ENCODE measurements at regions not wholly inside any gene's neighbourhood (a gene's known extent, or its start where the extent isn't known, plus 50 kb on each side); places are given as distances from the start of the nearest gene placed in this dataset.
A peak's percentile ranks its signal among the peaks of the same experiment; 100 is the strongest.

DNA sequence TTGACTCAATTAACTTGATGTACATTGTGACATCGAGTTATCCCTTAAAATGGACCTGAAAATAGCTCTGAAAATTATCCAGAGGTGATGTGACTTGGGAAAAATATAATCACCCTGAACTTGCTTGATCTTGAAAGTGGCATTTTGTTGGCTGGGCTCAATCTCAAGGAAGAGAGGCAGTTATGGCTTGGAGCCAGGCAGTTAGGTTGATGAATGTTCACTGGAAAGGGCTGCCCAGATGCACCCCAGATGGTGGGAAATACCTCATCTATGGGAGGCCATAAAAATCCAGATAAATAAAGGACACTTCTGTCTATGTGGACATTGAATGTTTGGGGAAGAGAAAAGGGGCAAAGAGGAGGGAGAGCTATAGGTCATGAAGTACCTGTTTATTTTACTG, 55.7 kb upstream of the OR5AN1 start:
- no peak for DNase-seq

DNA sequence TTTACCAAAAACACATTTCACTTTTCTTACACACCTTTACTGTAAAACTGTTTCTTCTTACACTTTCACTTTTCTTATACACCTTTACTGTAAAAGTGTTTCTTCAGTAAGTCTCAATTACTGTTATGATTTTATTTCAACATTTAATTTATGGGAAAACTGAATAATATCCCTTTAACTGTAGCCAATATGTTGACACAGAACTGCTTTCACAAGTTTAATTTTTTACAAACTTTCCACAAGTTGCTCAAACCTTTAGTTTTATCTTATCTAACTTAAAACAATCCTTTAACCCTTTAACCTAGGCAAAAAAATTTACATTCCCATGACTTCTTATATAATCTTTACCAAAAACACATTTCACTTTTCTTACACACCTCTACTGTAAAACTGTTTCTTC, 63.3 kb upstream of the OR5AN1 start:
- no peak for DNase-seq

DNA sequence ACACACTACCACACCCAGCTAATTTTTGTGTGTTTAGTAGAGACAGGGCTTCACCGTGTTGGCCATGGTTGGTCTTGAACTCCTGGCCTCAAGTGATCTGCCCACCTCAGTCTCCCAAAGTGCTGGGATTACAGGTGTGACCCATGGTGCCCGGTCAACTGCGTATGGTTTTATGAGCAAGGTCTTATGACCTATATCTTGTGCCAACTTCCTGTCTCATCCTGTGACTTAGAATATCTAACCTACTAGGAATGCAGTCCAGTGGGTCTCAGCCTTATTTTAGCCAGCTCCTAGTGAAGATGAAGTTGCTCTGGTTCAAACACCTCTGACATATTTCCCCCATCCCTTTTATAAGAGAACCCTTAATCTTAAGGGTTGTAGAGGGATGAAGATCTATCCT, 66.1 kb upstream of the OR5AN1 start:
- no peak for DNase-seq

DNA sequence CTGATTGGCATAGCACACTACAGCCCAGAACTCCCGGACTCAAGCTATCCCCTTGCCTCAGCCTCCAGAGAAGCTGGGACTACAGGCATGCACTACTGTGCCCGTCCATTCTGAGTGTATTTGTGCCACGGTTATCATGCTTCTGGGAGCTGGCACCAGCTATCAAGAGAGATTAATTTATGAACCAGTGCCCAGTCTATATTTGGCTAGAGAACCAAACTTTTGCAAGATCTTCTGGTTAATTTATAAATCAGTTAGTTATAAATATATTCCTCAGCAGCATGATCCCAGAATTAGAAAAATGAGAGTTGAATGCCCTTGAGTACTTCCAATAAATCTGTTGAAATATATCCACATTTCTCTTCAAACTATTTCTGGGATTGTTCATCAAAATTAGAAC, 67.5 kb upstream of the OR5AN1 start:
- DNase-seq: no peak

DNA sequence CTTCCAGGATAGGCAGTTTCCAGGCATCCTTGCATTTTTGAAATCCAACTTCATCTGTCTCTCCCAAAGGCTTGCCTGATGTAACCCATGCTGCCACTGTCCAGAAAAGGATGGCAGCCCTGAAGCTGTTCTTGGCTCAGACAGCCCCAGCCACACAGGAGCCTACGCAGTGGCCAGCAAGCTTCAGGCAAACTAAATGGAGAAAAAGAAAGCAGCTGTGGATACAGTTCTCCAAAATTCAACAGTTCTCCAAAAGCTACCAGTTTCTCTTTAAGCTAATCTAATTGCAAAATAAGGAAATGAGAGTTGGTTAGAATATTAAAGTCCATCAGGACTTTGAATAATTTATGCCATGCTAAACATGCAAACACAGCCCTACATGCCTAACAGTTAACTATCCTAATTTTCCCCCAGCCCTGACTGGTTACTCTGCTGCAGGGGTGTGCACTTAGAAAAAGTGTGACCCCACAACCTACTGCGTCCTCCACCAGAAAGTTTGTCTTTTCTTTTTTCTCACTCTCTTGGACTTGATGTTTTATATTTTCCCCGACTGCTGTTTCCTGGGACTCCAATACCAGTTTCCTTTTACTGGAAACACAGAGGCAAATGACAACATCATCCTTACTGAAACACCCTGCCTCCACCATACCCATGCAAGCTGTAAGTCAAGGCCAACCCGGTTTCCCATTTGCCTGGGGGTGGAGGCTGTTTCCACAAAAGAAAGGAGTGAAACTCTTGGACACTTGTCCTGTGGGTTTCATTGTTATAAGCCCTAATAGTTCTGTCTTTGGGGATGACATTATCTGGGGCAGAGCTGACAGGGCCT, 69.1 kb upstream of the OR5AN1 start:
- DNase-seq: no peak

DNA sequence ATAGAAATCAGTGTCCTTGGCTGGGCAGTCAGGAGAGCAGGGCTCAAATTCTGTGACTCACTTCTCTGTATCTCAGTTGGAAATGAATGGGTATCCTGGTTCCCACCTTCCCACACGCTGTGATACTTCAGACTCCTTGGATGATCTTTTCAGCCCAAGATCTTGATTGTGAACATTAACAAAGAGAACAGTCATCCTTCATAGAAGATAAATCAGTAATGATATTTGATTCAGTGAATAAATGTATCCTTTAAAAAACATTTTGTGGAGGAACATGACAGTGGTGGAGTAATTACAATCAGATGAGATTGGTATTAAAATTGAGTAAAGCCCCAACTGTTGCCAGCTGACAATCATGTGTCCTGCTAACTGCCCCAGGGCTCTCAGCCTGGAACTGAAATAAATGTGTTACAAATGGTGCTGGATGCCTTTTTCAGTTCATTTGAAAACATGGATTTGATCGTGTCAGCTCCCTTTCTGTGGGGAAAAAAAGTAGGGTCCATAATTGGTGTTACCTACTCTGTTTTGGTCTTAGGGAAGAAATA, 72.9 kb upstream of the OR5AN1 start:
- DNase-seq: no peak

DNA sequence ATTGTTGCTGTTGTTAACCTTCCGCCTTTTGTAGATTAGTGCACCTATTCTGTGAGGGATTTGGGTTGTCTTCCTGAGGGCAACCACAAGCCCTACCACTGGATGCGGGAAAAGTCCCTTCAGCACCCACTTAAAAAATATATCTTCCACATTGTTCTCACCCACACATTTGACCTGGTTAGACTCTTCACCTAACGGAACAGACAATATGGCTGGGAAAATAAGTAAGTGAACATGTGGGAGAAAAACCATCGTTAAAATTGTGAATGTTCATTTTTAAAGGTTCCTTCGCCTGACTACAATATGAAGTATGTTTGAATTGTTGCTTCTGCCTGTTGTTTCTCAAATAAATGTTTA, 72.0 kb upstream of the MPEG1 start:
- DNase-seq: no peak

DNA sequence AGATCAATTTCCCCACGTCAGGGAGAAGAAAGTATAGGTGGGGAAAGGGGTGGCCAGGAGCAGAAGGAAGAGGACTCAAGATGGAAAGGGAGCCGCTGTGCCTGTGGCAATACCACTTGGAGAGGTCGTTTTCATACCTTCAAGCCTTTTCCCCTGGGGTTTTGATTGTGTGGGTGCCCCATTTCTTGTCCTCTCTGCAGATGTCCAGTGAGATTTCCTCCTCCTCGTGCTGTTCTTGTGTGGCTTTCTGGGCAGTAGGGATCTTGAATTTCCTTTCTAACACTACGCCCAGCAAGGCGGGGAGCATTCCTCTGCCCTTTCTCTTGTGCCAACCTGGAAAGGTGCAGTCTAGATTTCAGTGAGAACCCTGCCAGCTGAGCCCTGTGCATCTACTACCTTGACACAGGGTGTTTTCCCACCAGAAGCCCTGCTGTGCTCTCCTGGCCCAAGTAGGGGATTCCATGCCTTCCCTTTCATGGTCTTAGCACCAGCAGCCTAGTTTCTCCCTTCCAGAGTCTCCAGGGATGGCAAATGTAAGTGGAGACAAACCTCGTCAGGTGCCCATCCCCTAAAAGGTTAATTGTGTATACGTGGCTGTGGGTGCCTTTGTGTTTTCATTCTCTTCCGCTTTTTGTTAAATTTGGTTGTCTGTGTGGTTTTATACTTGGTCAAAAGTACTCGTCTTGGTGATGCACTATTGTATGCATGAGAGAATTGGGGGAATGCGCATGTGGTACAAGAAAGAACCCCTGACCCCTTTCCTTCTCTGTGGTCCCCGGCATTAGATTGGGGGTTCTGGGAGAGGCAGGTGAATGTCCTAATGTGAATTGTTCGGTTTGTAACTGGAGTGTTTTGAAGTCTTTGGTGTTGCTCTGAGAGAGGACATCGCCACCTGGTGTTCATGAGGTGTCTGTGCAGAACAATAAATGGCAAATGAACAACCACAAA, 71.4 kb upstream of the MPEG1 start:
- DNase-seq: peak in 20 of 51 donors; percentile 3 to 49 (median 16)

DNA sequence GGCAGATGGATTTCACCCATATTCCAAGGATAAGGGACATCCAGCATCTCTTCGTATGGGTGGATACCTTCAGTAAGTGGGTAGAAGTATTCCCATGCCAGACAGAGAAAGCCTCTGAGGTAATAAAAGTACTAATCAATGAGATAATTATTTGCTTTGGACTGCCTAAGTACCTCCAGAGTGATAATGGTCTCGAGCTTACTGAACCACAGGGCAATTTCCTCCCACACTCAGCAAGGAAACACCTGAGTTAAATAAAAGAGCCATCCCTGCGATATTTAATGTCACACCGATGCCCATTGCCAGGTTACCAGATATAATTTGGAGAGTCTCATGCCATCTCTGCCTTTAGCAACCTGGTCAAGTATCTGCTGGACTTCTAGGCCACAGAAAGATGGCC, 70.6 kb upstream of the MPEG1 start:
- DNase-seq: no peak

DNA sequence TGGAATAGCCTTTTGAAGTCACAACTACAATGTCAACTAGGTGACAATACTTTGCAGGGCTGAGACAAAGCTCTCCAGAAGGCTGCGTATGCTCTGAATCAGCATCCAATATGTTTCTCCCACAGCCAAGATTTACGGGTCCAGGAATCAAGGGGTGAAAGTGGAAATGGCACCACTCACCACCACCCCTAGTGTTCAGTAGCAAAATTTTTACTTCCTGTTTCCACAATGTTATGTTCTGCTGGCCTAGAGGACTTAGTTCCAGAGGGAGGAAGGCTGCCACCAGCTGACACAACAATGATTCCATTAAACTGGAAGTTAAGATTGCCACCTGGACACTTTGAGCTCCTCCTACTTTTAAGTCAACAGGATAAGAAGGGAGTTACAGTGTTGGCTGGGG, 68.5 kb upstream of the MPEG1 start:
- DNase-seq: no peak

DNA sequence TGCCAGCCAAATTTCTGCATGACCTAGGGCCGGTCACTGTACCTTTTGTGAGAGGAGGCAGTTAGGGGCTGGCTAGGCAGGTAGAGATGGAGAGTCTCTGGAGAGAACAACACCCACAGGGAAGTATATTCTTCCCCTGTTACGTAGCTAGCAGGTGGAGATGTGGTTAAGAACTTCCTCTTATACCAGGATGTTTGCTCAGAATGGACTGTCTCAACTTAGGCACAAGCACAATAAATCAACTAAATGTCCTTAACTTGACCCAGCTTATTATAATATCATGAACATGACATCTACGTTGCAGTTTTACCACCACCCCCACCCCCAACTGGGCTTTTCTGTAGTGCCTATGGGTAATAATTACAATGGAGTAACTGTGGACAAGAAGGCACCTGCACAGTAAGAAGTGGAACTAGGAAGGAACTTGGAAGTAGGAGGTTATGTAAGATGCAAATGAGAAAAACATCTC, 60.7 kb upstream of the MPEG1 start:
- DNase-seq: no peak

DNA sequence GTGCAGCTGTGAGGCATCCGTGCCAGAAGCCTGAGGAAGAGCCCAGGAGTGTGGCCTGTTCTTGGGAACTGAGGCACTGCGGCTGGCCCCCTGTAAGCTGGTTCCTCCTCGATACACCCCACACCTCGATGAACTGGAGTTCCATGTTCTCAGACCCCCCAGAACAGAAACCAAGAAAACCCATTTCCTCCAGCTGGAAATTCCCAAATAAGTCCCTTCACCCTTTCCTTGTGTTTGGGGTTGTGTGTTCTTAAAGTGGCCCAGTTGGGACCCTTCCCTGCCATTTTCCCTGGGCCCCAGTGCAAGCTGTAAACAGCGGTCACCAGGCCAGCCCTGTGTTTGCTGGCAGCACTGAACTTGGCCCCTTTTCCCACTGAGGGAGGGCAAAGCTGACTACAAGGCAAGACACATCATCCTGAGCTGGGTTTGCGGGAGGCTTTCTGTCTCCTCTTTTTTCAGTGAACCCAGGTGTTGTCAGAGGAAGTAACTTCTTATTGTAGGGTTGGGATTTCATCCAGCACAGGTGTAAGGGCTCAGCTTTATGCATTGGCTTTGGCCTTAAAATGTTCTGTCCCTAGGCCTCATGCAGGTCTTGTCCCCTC, 60.1 kb upstream of the MPEG1 start:
- DNase-seq: no peak

DNA sequence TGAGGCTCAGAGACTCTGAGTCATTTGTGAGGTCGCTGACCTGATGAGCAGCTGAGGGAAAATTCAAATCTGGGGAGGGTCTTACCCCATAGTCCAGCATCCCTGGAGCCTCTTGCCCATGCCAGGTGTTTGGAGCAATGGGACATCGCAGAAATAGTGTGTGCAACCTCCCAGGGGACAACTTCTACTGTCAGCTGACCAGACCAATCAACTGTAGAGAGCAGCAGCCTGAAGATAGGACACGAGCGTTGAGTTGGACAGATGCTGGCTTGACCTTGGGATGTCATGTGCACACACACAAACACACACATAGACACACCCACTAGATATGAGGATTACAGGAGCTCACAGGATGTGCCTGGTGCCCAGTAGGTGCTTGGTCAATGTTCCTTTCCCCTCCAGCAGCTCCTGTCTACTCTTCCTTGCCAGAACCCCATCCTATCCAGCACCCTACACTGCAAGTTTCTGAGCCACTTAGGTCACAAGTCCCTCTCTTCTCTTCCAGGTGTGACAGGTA, 59.1 kb upstream of the MPEG1 start:
- DNase-seq: no peak

DNA sequence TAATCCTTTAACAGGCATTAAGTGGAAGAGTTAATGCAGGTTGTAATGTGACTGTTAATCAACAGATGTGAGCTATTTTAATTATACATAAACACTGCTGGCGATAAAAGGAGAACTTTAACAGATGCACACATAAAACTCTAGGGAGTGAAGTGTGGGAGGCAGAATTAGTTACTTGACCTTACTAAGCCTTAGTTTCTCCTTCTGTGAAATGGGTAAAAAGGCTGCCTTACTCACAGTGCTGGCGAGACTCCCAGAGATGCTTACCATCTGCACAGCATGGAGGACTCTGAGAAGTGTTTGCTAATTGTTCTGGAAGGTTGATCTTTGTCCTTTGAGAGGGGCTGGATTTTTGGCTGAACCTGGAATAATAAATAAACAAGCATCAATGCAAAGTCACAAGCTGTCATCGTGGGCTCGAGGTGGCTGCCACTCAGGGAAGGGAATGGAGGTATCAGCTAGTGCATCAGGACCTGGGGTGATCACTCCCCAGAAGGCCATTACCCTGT, 58.6 kb upstream of the MPEG1 start:
- no peak for DNase-seq

DNA sequence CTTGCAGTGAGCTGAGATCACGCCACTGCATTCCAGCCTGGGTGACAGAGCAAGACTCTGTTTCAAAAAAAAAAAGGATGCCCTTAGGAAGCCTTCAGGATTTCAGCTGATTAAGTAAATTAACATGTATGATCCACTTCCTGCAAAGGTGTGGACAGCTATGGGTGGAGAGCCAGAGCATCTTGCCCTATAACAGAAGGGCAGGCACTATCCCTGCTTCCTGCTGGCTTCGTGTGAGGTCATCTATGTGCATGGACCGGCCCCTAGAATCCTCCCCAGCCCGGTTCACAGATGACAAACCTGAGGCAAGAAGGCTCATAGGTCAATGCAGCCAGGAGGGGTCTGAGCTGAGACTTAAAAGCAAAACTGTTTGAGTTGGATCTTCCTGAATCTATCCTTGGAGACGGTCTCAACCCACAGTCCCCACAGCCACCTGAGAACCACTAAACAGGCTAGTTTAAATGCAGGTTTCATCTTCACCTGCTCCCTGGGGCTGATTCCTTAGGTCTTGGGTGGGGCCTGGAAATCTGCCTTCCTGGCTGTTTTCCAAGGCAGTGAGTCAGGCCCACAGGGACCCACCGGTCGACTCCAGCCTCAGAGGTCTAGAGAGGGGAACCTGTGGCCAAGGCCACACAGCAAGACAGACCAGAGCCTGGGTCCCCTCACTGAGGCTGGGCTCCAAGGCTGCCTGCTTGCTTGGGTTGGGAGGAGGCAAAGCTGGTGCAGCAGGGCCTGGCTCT, 55.2 kb upstream of the MPEG1 start:
- DNase-seq: no peak

DNA sequence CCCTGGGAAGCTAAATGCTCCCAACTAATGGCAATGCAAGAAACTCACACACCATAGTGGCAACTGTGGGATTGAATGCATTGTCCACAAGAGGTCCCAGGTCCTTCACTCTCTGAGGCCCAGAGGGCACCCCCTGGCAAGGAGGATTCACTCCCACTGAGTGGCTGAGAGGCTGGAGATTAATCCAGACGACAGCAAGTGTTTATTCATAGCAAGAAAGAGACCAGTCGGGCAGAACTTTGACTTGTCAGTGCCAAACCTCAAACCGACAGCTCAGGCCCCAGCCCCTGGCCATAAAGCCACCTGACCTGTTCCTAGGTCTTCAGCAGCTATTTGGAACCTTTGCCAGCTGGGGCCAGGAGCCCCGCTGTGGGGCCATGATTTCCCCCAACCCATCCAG, 54.5 kb upstream of the MPEG1 start:
- no peak for DNase-seq

DNA sequence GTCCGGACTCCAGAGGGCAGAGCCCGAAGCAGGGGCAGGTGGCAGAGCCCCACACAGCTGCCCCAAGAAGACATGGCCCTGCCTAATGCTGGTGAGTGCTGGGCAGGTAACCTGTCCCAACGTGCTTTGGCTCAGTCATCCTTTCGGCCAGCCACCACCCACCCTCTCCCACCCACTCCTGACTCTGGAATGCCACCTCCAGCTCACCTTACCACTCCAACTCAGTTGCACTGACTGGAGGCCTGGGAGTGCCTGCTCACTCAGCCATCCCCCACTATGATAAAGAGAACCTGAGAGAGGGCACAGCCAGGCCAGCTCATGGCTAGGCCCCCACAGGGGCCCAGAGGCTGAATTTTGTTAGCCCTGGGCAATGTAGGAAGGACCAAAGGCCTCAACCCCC, 53.8 kb upstream of the MPEG1 start:
- DNase-seq: no peak

DNA sequence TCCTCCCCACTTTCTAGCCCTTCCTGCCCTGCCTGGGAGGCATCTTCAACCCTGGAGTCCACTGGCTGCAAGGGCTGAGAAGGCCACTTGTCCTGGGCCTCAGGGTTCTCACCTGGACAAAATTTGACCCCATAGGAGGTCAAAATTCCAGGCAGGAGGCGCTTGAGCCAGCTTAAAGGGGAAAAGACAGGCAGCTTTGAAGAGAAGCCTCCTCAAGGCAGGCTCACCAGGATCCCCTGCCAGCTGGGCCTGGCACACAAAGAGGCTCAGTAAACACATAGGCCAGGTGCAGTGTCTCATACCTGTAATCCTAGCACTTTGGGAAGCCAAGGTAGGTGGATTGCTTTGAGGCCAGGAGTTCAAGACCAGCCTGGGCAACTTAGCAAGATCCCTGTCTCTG, 53.0 kb upstream of the MPEG1 start:
- DNase-seq: no peak

DNA sequence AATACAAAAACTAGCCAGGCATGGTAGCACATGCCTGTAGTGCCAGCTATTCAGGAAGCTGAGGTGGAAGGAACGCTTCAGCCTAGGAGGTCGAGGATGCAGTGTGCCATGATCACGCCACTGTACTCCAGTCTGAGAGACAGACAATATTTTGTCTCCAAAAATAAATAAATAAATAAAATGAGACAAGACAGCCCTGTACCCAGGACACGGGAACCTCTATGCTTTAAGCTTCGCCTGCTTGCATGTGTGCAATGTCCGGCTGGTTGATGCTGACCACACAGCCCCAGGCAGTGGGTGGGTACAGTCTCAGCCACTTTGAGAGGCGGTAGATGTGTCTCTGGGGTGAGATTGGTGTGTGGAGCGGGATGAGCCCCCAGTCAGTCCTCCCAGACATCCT, 52.0 kb upstream of the MPEG1 start:
- no peak for DNase-seq

DNA sequence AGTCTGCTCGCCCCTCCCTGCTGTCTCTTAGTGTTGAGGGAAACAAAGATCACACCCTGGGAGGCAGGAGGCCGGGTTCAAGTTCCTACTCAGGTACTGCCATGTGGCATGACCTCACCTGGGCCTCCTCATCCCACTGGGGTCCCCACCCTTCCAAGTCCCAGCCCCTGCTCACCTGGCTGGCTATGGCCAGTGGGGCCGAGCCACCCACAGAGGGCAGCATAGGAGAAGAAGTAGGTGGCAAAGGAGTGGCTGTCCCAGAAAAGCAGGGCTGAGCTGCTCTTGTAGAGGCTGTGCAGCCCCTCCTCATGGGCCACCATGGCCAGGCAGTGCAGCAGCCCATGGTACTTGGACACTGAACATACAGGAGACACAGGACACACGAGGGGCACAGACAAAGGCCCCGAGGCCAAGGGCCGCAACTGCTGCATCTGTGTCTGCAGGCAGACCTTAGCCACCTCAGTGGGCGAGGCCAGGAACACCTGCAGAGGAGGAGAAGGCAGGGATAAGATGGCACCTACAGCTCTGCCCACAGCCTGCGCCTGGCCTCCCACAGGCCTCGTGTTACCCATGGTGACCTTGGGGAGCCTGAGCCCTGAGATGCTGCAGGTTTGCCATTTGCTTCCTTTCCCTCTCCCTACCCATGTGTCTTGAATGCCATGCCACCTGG, 50.6 kb upstream of the MPEG1 start:
- no peak for DNase-seq
